HG02884 (cell line): ENCODE measurements at regions not wholly inside any gene's neighbourhood (a gene's known extent, or its start where the extent isn't known, plus 50 kb on each side); places are given as distances from the start of the nearest gene placed in this dataset.

Experiments
- ATAC-seq: cut with Tn5 transposase; IDR thresholded peaks from one replicate; pipeline ENCODE4 v1.9.1; 2021; ENCODE audit warnings: mild to moderate bottlenecking, moderate library complexity; ENCODE audit not compliant: unreplicated experiment

DNA sequence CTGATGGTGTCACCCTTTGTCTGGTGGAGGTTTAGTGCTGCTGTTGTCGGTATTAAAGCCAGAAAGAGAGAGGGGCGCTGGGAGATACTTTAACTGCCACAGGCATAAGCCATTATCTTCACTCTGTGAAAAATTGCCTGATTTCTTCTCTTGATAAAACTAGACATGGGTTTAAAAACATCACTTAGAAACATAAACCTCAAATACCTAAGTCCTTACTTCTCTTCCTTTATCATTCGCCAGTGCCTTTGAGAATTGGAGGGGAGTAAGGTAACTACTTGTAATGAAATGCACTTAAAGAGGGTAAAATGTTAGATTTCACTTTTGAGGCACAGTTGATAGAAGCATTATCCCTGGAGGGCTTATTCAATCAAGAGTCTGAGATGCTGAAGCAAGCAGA lies 434.5 kb downstream of the OLFM4 start:
- ATAC-seq, result no peak

DNA sequence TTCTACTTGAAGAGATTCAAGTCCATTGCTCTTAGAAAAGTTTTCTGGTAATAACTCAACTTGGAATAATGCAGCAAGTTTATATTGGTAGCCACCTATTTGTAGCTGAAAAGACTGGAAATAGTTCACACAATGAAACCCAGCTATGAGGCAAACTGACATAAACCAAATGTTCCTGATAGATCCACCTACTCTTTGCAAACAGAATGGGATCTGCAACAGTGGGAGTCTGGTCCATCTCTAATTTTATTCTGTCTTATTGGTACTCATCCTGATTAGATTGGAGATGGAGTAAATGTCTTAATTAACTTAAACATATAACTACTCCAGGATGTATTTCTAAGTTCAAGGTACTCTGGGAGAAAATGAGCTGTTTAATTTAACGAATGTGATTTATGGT lies 438.0 kb downstream of the OLFM4 start:
- no peak for ATAC-seq

DNA sequence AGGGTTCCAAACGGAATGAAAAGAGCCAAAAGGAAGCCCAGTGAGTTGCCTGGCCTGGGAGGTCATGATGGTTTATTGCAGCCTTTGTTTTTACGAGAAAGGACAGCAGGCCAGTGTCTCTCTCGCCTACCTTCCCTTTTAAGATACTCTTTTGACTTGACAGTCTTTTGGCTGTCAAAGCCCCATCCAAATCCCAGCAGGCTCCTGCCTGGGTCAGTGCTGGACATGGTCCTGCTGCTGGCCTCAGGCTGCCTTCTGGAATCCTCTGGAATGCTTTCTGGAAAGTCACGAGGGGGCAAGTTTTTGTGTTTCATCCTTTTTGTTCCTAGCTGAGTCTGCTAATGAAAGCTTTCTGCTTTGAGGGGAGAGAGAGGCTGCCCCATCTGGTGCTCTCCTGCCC lies 444.8 kb downstream of the OLFM4 start:
- ATAC-seq, result no peak

DNA sequence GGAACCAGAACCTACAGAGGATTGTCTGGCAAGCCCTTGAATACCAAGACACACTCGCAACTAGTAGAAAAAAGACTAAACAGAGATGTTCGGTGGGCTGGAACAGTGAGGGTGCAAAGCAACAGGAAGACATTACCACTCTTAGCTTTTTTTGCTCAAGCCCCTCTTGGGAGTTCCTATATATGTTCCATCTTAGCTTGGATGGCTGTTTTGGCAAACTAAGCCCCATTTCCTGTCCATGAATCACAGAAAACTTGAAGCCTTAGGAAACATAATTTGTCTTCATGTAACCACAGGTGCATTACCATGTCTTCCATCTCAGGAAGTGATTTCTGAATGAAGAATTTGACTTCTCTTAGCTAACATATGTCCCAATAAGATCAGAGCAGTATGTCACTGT lies 446.3 kb downstream of the OLFM4 start:
- ATAC-seq, result no peak

DNA sequence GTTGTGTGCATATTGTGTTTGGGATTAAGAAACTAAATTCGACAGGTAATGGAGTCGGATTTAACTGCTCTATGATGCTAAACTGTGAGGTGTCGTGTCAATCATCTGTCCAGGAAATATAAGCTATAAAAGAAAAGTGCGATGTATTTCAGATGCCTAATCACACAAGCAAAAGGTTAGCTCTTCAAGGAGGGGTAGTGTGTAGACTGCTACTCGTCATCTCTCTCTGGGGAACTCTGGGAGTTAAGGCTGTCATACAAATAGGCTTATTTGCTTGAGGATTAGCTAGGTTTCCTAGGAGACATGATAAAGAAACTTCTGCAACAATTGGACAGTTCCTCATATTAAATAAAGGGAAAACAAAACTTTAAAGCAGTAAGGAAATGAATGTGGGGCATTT lies 462.1 kb downstream of the OLFM4 start:
- no peak for ATAC-seq

DNA sequence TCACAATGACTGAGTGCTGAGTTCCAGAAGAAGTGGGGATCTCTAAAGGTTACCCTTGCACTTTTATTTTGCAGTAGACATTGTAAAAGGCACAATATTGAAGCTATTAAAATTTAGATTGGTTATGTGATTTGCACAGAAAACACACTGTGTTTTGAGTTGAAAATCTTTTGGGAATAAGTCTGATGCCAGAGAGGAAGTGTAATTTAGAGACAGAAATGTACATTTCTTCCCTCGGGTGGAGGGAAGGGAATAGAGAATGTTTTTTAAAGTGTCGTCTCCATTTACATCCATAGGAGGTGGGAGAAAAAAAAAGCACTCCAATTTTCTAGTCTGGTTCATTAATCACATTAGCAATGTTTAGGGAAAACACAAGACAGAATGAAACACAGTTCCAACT lies 465.8 kb downstream of the OLFM4 start:
- ATAC-seq, result no peak

DNA sequence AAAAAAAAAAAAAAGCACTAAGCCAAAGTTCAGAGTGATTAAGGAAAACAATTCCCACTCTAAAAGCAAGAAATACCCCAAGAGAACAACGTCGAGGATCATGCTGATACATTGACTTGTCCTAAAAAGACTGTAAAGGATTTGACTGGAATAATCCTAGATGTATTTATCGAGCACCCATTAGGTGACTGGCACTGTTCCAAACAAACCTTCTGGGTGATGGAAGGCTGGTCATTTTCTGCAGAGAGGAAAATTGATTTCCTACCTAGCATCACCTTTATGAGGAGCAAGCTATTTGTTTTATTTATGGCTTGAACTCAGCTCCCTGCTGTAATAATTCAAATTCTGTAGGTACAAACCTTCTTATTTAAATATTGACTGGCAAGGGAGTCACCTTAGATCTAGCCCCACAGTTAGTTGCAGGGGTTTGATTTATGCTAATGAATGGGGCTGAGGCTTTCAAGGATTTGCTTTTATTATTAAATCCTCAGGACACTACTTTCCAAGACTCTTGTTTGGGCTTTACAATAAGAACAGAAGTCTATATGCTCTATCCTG lies 471.0 kb downstream of the OLFM4 start:
- ATAC-seq, result no peak

DNA sequence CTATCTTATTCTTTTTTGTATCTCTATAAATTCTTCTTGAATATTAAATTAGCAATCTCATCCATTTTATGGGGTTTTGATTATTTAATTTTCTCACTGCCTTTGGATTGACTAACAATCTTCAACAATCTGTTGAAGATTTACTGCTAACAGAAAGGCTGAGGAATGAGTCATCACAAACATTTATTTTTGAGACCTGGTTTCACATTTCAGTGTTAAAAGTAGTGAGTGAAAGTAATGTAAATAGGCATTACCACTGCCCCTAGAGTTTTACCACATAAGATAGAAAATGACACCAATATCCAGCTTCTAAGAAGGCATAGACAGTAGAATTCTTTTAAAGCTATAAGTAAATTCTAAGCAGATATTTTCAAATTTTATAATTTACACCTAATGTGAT lies 472.8 kb downstream of the OLFM4 start:
- no peak for ATAC-seq

DNA sequence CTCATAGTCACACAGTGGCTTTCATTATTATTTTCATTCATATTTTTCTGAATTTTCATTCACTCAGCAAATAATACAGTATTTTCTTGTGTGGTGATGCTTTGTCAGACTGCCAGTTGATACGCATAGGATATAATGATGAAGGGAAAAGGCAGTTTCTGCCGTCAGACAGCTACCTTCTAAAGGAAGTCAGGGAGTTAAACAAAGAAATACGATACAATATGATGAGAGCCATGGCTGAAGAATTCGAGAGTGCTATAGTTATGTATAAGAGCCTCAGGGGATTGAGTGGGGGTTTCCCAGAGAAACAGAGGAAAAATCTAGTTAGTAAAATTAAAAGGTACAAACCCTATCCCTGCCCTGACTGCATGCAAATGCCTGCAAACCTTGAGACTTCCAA lies 479.1 kb downstream of the OLFM4 start:
- ATAC-seq, result no peak

DNA sequence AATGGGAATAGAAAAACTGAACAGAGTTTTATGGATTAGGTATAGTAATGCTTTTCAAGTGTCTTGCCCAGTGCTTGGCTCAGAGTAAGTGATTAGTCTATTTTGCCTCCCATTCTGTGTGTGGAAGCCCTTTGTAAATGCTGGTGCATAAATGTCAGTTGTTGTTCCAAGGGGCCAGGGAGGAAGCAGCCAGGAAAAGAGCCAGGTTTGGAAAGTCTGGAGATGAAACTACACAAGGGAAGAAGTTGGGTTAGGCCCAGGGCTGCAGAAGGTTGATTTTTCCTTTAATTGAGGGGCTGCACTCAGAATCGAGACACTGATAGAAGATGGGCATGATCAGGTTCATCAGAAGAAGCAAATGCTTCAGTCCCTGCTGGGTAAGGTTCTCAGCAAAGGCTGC lies 484.0 kb downstream of the OLFM4 start:
- no peak for ATAC-seq

DNA sequence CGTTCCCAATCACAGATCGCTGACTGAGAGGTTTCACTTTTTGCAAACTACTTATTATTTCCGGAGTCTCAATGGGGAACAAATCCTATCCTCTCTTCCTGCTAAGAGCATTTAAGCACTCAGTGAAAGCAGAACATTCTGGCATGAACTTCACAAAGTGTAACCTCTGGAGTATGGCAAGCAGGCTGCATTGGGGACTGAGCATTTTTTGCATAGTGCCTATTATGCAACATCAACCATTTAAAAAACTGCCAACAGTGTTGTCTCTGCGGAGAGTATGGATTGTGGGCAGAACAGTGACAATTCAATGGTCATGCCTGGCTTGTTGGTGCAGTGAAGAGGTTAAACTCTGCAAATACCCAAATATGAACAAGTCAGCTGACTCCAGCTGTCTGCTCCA lies 484.6 kb downstream of the OLFM4 start:
- no peak for ATAC-seq

DNA sequence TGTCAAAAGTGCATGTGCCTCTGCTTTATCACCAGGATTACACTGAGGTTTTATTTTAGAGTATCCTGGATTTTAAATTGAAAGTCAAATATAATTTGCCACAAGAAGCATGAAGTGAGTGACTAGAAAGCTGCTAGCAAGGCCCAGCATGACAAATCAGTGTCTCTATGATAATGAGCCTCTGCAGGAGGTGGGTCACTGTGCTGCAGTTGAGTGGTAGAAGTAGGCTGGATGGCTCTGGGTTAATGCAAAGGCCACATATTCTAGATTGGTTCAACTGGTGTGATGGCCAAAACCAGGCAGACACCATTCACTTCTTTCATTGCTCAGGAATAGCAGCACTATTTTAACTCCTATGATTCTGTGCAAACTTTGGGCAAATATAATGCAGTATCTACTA lies 491.5 kb downstream of the OLFM4 start:
- ATAC-seq, result no peak

DNA sequence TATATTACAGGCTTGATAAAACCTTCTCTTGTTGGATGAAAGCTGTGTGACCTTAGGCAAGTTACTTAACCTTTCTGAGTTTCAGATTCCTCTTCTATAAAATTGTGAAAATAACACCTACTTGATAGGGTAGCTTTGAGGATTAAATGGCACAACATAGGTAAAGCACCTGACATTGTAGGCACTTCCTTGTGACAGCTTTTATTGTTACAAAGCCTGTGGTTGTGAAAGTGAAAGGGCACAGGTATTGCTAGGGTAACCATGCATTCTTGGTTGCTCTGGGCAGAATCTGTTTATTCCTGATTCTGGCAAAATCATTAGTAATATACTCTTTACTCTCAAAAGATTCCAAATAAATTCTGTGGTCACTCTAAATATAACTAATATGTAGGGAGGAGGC lies 493.4 kb downstream of the OLFM4 start:
- no peak for ATAC-seq

DNA sequence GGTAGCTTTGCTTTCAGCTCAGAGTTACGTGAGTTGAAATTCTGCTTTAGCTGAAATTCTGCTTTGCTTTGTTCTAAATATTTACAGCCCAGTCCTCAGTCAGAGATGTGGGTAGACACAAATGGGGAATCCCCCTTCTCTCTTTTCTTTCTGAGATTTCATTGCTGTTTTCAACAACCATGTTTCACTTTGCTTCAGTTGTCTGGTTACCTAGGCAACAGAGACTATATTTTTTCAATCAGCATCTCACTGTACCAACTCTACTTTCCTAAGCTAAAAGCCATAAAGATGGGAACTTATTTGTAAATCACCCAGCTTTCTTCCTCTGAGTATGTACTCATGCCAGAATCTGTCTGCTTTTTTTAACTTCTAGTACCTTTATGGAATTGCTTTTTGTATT lies 509.0 kb downstream of the OLFM4 start:
- no peak for ATAC-seq

DNA sequence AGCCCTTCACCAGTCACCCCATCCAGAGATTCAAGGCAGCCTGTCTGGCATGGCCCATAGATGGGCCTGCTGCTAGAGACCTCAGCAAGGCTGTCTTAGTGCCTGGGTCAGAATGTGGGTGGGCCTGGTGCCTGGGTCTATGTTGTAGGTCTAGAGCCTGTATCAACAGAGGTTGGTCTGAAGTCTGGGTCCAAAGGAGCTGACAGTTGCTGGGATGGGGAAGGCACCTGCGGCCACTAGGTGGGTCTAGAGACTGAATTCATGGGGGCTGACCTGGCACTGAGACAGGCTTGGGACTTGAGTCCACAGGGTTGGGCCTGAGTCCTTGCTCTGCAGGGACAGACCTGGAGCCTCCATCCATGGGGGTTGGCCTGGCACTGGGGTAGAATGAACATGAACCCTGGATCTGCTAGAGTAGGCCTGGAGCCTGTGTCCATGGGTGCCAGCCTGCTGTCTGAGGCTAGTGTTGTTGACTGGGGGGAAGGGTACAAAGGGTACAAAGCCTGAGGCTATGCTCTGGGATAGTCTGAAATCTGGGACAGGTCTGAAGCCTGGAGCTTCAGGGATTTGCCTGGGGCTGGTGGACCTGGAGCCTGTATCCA lies 516.8 kb downstream of the OLFM4 start:
- no peak for ATAC-seq

DNA sequence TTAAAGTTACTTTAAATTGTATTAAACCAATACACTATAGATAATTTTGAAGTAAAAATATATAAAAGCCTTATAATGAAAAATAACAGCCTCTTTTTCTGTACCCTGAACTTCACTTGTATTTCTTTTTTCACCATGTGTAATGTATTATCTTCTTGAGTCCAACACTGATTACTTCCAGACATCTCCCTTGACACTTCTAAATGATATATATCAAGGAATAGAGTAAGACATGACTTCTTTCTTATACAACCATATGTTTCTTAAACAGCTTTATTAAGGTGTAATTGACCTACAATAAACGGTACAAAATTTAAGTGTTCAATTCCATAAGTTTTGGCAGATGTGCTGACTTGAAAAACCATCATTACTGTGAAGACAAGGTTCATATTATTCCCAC lies 531.9 kb downstream of the OLFM4 start:
- ATAC-seq, result no peak

DNA sequence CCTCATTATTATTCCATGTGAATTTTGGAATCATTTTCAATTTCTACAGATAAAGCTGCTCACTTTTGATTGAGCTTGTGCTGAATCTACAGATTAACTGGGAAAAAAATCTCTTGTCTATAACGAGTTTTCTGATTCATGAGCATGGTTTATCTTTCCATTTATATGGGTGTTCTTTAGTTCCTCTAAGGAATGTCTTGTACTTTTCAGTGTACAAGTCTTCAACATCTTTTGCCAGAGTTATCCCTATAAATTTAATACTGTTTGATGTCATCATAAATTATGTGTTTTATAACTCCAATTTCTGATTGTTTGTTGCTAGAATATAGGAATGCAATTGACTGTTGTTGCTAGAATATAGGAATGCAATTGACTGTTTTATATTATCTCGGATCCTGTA lies 533.8 kb downstream of the OLFM4 start:
- ATAC-seq, result no peak

DNA sequence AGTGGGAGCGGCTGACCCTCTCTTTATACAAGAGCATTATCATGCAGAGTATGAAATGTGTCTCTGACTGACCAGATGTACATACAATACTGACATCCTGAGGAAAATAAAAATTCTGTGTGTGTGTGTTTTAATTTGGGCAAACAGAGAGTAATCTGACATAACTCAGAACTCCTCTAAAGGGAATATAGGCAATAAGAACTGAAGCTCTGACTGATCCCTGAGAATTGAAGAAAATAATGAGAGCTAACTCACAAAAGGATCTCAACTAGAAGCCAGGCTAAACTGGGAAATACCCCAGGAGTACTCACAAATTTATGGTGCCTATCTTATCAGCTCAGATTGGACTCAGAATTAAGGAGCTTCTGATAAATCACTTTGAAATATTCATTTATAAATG lies 539.9 kb downstream of the OLFM4 start:
- no peak for ATAC-seq

DNA sequence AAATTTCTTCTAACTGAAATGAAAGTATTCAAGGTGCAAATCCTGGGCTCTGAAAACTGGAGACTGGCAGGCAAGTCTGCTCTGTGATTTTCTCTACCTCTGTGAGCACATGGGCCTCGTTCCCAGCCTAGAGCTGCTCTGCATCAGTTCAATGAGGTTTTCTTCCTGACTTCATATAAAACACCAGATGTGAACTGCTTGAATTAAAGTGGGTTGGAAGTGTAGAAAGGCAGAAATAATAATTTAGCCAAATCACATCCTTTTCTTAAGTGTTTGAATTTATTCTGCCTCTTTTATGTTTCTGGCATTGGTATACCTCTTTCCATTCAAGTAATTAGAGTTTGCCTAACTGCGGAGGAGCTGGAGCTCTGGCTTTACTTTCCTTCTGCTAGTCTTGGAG lies 540.8 kb downstream of the OLFM4 start:
- no peak for ATAC-seq

DNA sequence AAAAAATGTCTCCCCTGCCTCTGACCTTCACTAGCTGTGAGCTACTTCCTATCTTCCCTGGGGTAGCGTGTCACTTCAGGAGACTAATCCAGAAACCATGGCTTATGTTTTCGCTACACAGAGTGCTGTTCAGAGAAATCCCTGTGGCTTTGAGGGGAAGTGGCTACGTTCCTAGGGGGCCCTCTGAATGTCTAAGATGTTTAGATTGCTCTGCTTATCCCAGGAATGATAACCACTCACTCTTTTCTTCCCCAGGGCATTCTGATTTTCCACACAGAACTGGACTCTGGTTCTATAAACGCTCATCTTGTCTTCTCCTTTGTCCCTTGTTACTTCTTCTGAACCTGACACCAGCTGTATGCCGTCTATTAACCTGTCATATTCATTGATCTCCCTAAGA lies 572.5 kb downstream of the OLFM4 start:
- no peak for ATAC-seq

DNA sequence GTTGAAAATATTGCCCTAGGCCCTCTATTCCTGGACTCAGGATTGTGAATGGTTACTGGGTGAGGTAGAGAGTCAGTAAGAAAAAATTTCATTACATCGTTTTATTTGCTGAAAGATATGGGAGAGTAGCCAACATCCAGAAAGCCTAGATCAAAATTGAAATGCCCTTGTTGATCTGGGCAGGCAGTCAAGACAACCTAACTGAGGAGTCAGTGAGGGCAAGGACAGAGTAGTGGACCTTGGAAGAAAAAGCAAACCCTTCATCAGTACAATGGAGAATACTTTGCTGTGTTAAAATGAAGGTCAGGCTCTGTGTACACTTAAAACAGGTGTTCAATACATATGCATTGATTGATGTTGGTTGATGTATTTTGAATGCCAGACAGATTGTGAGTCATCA lies 576.7 kb downstream of the OLFM4 start:
- no peak for ATAC-seq

DNA sequence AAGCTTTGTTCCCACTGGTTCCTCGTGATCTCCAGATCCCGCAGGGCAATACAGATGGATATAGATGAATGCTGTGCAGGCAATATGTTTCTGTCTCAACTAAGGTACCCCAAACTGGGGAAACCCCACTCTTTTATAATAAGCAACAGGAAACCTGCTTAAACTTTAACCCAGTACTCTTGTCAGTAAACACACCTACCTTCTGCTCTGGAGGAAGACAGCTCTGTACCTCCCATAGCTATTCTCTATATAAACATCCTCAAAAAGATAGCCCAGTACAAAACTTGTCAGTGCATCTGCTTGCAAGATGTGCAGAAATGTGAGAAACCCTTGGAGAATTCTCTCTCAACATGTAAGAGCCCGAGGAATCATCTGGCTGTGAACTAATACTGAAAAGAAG lies 583.6 kb downstream of the OLFM4 start:
- ATAC-seq, result no peak

DNA sequence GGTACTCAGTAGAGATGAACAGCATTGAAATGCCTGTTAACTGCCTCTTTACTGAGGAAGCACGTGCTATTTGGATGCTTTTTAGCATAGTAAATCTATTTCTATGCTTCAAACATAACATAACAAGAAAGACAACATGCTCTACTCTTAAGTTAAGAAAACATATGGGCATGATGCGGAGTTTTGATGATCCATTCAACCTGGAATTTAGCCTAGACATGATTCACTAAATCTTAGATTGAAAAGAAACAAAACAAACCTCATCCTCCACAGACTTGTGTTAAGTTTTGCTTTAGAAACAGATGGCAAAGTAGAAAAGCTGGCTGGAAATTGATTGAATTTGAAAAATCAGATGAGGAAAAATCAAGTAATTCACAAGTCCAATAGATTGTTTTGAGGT lies 593.8 kb downstream of the OLFM4 start:
- no peak for ATAC-seq
